ENCODE measurements at regions not wholly inside any gene's neighbourhood (a gene's known extent, or its start where the extent isn't known, plus 50 kb on each side); places are given as distances from the start of the nearest gene placed in this dataset.

DNA sequence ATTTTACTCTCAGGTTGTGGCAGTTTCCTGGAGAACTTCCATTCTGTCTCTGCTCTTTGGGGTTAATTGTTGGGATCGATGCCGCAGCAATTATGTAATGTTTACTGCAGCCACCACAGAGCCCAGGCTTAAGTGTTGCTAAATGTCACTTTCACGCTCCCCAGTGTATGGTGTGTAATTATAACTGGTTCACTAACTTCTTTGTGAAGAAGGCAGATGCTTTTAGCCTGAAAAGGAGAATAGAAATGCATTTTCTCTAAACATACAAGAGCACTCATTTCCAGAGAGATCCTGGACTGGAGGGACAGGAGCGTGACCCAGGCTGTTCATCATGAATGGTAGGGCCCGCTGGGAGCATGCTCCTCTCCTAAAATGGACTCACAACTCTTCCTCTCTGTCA is 132.2 kb upstream of the PLET1 start:
- 89% methylated on average over 4 of the region's 5 CpGs for WGBS (ENCODE audit: insufficient coverage)
- Histone ChIP-seq H3K4me1 (ENCODE audit: control extremely low read depth in 1 of 4, control insufficient read depth in 4 of 4, insufficient read depth in 4 of 4, low read length in 3 of 4) (no peaks in the 10 kb centered on the region), H3K36me3 (ENCODE audit: control insufficient read depth in 4 of 4, insufficient read depth in 4 of 4, low read length in 3 of 4) (no peaks in the 10 kb centered on the region), H3K4me3 (ENCODE audit: control insufficient read depth in 1 of 7, extremely low read depth in 1 of 7, insufficient read depth in 4 of 7, low read depth in 2 of 7, low read length in 6 of 7) (no peak overlapping the region), H3K27me3 (replicated peaks in 2 of 5; ENCODE audit: control insufficient read depth in 4 of 5, insufficient read depth in 5 of 5, low read length in 4 of 5) (peaks cover 0 to 8% (median 0%) of the 10 kb centered on the region in 5 experiments), H3K27ac (ENCODE audit: insufficient read depth in 1 of 2, low read depth in 1 of 2, low read length in 2 of 2, poor library complexity in 1 of 2, severe bottlenecking in 2 of 2) (no peak overlapping the region), H3K9me3 (ENCODE audit: control extremely low read depth in 1 of 5, control insufficient read depth in 4 of 5, insufficient read depth in 2 of 5, low read depth in 1 of 5, low read length in 4 of 5) (peaks cover 0 to 5% (median 0%) of the 10 kb centered on the region in 5 experiments)
- ChIA-PET CTCF (no interaction called here), POLR2A (no interaction called here)
- DNase-seq: no peak

- 96% methylated on average over 3 of the region's 3 CpGs for WGBS (ENCODE audit: insufficient coverage)
- CTCF ChIA-PET: no interaction called here
- Histone ChIP-seq H3K4me1 (ENCODE audit: control extremely low read depth in 1 of 4, control insufficient read depth in 4 of 4, insufficient read depth in 4 of 4, low read length in 3 of 4) (no peaks in the 10 kb centered on the region), H3K4me3 (ENCODE audit: control insufficient read depth in 1 of 7, extremely low read depth in 1 of 7, insufficient read depth in 4 of 7, low read depth in 2 of 7, low read length in 6 of 7) (no peak overlapping the region), H3K9me3 (ENCODE audit: control extremely low read depth in 1 of 5, control insufficient read depth in 4 of 5, insufficient read depth in 2 of 5, low read depth in 1 of 5, low read length in 4 of 5) (no peaks in the 10 kb centered on the region), H3K27ac (ENCODE audit: insufficient read depth in 1 of 2, low read depth in 1 of 2, low read length in 2 of 2, poor library complexity in 1 of 2, severe bottlenecking in 2 of 2) (no peak overlapping the region), H3K36me3 (ENCODE audit: control insufficient read depth in 4 of 4, insufficient read depth in 4 of 4, low read length in 3 of 4) (no peaks in the 10 kb centered on the region), H3K27me3 (replicated peaks in 2 of 5; ENCODE audit: control insufficient read depth in 4 of 5, insufficient read depth in 5 of 5, low read length in 4 of 5) (peaks cover 0 to 8% (median 0%) of the 10 kb centered on the region in 5 experiments)
- DNase-seq: no peak
- POLR2A ChIA-PET: no interaction called here
Measured at GRCh38 chr11:112394304-112394703, 133.6 kb upstream of the PLET1 start.

DNA sequence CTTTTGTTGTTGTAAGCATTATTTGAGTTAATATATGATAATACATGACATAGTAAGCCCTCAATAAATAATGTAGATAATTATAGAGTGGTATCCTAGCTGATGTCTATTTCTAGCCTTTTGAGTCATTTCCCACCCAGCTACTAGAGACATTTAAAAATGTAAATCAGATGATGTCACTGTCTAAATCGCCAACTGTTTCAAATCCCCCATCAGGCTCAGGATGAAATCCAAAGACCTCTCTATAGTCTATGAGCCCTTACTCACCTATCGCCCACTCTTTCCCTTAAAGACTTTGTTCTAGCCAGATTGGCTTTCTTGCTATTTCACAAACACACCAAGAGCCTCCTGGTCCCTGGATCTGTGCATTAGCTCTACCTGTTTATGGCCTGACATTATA is 135.4 kb upstream of the PLET1 start:
- H3K36me3 ChIP-seq (ENCODE audit: control insufficient read depth in 4 of 4, insufficient read depth in 4 of 4, low read length in 3 of 4): no peaks in the 10 kb centered on the region
- 100% methylated on average over 2 of the region's 2 CpGs for WGBS (ENCODE audit: insufficient coverage)
- no peaks in the 10 kb centered on the region for H3K9me3 ChIP-seq (ENCODE audit: control extremely low read depth in 1 of 5, control insufficient read depth in 4 of 5, insufficient read depth in 2 of 5, low read depth in 1 of 5, low read length in 4 of 5)
- CTCF ChIA-PET: no interaction called here
- no peak overlapping the region for H3K27ac ChIP-seq (ENCODE audit: insufficient read depth in 1 of 2, low read depth in 1 of 2, low read length in 2 of 2, poor library complexity in 1 of 2, severe bottlenecking in 2 of 2)
- peaks cover 0 to 8% (median 0%) of the 10 kb centered on the region in 5 experiments for H3K27me3 ChIP-seq (replicated peaks in 2 of 5; ENCODE audit: control insufficient read depth in 4 of 5, insufficient read depth in 5 of 5, low read length in 4 of 5)
- POLR2A ChIA-PET: no interaction called here
- no peak for DNase-seq
- no peaks in the 10 kb centered on the region for H3K4me1 ChIP-seq (ENCODE audit: control extremely low read depth in 1 of 4, control insufficient read depth in 4 of 4, insufficient read depth in 4 of 4, low read length in 3 of 4)
- H3K4me3 ChIP-seq (ENCODE audit: control insufficient read depth in 1 of 7, extremely low read depth in 1 of 7, insufficient read depth in 4 of 7, low read depth in 2 of 7, low read length in 6 of 7): no peak overlapping the region

GRCh38 chr11:112398798-112399478 is 138.3 kb upstream of the PLET1 start:
- no peaks in the 10 kb centered on the region for H3K9me3 ChIP-seq (ENCODE audit: control extremely low read depth in 1 of 5, control insufficient read depth in 4 of 5, insufficient read depth in 2 of 5, low read depth in 1 of 5, low read length in 4 of 5)
- CTCF ChIA-PET: no interaction called here

DNA sequence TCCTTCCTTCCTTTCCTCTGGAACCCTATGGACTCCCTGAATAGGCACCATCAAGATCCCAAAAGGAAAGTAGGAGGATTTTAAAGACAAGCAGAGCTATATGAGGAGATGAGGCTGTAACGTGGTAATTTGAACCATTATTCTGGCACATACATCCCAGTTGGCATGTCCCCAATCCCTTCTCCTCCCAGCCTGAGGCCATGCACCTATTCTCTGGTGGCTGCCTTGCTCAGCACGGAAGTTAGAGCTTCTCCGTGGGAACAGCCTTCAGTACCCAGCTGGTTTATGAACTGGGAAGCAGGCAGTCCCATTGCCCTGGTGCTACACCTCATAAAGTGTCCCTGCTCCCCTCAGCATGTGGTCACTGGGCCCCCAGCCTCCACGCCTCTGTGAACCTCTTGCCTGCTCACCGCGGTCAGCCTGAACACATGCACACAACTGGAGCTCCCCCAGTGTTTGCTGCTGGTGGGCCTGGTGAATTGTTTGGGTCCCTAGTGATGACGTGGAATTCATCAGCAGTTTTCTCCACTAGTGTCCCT is 139.9 kb upstream of the PLET1 start:
- 100% methylated on average over 6 of the region's 7 CpGs for WGBS (ENCODE audit: insufficient coverage)
- POLR2A ChIA-PET: no interaction called here
- Histone ChIP-seq H3K36me3 (ENCODE audit: control insufficient read depth in 4 of 4, insufficient read depth in 4 of 4, low read length in 3 of 4) (no peaks in the 10 kb centered on the region), H3K9me3 (ENCODE audit: control extremely low read depth in 1 of 5, control insufficient read depth in 4 of 5, insufficient read depth in 2 of 5, low read depth in 1 of 5, low read length in 4 of 5) (no peaks in the 10 kb centered on the region), H3K4me3 (ENCODE audit: control insufficient read depth in 1 of 7, extremely low read depth in 1 of 7, insufficient read depth in 4 of 7, low read depth in 2 of 7, low read length in 6 of 7) (no peak overlapping the region), H3K27me3 (replicated peaks in 2 of 5; ENCODE audit: control insufficient read depth in 4 of 5, insufficient read depth in 5 of 5, low read length in 4 of 5) (peaks cover 0 to 3% (median 0%) of the 10 kb centered on the region in 5 experiments), H3K4me1 (ENCODE audit: control extremely low read depth in 1 of 4, control insufficient read depth in 4 of 4, insufficient read depth in 4 of 4, low read length in 3 of 4) (no peaks in the 10 kb centered on the region), H3K27ac (ENCODE audit: insufficient read depth in 1 of 2, low read depth in 1 of 2, low read length in 2 of 2, poor library complexity in 1 of 2, severe bottlenecking in 2 of 2) (no peak overlapping the region)
- DNase-seq: no peak
- CTCF ChIA-PET: no interaction called here

More at GRCh38 chr11:112398798-112399478, 138.3 kb upstream of the PLET1 start:
- H3K4me1 ChIP-seq (ENCODE audit: control extremely low read depth in 1 of 4, control insufficient read depth in 4 of 4, insufficient read depth in 4 of 4, low read length in 3 of 4): no peaks in the 10 kb centered on the region
- H3K4me3 ChIP-seq (ENCODE audit: control insufficient read depth in 1 of 7, extremely low read depth in 1 of 7, insufficient read depth in 4 of 7, low read depth in 2 of 7, low read length in 6 of 7): no peak overlapping the region
- DNase-seq: no peak
- 69% methylated on average over 2 of the region's 9 CpGs for WGBS (ENCODE audit: insufficient coverage)
- peaks cover 0 to 3% (median 0%) of the 10 kb centered on the region in 5 experiments for H3K27me3 ChIP-seq (replicated peaks in 2 of 5; ENCODE audit: control insufficient read depth in 4 of 5, insufficient read depth in 5 of 5, low read length in 4 of 5)
- no peak overlapping the region for H3K27ac ChIP-seq (ENCODE audit: insufficient read depth in 1 of 2, low read depth in 1 of 2, low read length in 2 of 2, poor library complexity in 1 of 2, severe bottlenecking in 2 of 2)
- H3K36me3 ChIP-seq (ENCODE audit: control insufficient read depth in 4 of 4, insufficient read depth in 4 of 4, low read length in 3 of 4): no peaks in the 10 kb centered on the region
- POLR2A ChIA-PET: no interaction called here

DNA sequence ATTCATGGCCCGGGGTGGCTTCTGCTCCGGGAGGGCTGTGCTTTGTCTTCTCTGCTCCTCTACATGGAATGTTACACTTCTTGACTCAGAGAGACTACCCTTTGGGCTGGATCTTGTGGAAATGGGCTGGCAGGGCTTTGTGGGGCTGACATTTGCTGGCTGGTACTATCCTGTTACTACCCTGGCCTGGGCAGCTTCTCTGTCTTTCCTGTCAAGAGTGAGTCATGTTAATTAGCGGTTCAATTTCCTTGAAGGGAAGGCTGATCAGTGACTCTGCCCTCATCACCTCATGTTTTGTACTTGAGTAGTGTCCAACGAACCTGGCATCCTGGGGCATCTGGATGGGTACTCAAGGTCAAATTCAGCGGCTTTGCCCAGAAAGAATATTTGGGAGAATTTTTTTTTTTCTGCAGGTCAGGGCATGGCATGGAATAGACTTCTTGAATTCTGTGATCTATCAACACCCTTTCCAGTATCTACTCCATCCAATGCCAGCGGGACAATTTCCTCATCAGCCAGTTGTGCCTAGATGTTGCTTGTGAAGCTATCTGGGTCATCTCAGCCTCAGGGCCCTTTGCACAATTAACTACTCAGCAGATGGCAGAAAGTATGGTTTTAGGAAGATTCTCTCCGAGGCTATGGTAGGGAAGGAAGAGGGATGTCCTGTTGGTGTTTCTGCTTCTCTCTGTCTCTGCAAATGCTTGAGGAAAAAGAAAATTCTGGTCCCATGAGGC is 140.5 kb upstream of the PLET1 start:
- ChIA-PET POLR2A (no interaction called here), CTCF (no interaction called here)
- H3K27me3 ChIP-seq (replicated peaks in 2 of 5; ENCODE audit: control insufficient read depth in 4 of 5, insufficient read depth in 5 of 5, low read length in 4 of 5): peaks cover 0 to 2% (median 0%) of the 10 kb centered on the region in 5 experiments

GRCh38 chr11:112403432-112403831 is 142.8 kb upstream of the PLET1 start:
- Histone ChIP-seq H3K4me3 (ENCODE audit: control insufficient read depth in 1 of 7, extremely low read depth in 1 of 7, insufficient read depth in 4 of 7, low read depth in 2 of 7, low read length in 6 of 7) (no peak overlapping the region), H3K4me1 (ENCODE audit: control extremely low read depth in 1 of 4, control insufficient read depth in 4 of 4, insufficient read depth in 4 of 4, low read length in 3 of 4) (no peaks in the 10 kb centered on the region), H3K9me3 (ENCODE audit: control extremely low read depth in 1 of 5, control insufficient read depth in 4 of 5, insufficient read depth in 2 of 5, low read depth in 1 of 5, low read length in 4 of 5) (no peaks in the 10 kb centered on the region), H3K27ac (ENCODE audit: insufficient read depth in 1 of 2, low read depth in 1 of 2, low read length in 2 of 2, poor library complexity in 1 of 2, severe bottlenecking in 2 of 2) (no peak overlapping the region), H3K36me3 (ENCODE audit: control insufficient read depth in 4 of 4, insufficient read depth in 4 of 4, low read length in 3 of 4) (no peaks in the 10 kb centered on the region), H3K27me3 (replicated peaks in 2 of 5; ENCODE audit: control insufficient read depth in 4 of 5, insufficient read depth in 5 of 5, low read length in 4 of 5) (peaks cover 0 to 11% (median 7%) of the 10 kb centered on the region in 5 experiments)
- POLR2A ChIA-PET: no interaction called here
- no peak for DNase-seq
- 87% methylated on average over 5 of the region's 5 CpGs for WGBS (ENCODE audit: insufficient coverage)
- CTCF ChIA-PET: no interaction called here

More for the DNA sequence above, 140.5 kb upstream of the PLET1 start:
- Histone ChIP-seq H3K4me1 (ENCODE audit: control extremely low read depth in 1 of 4, control insufficient read depth in 4 of 4, insufficient read depth in 4 of 4, low read length in 3 of 4) (no peaks in the 10 kb centered on the region), H3K27ac (ENCODE audit: insufficient read depth in 1 of 2, low read depth in 1 of 2, low read length in 2 of 2, poor library complexity in 1 of 2, severe bottlenecking in 2 of 2) (no peak overlapping the region), H3K9me3 (ENCODE audit: control extremely low read depth in 1 of 5, control insufficient read depth in 4 of 5, insufficient read depth in 2 of 5, low read depth in 1 of 5, low read length in 4 of 5) (no peaks in the 10 kb centered on the region), H3K36me3 (ENCODE audit: control insufficient read depth in 4 of 4, insufficient read depth in 4 of 4, low read length in 3 of 4) (no peaks in the 10 kb centered on the region), H3K4me3 (ENCODE audit: control insufficient read depth in 1 of 7, extremely low read depth in 1 of 7, insufficient read depth in 4 of 7, low read depth in 2 of 7, low read length in 6 of 7) (no peak overlapping the region)
- WGBS (ENCODE audit: insufficient coverage): 90% methylated on average over 5 of the region's 7 CpGs
- no peak for DNase-seq
